HG03460 (cell line): ENCODE measurements at regions not wholly inside any gene's neighbourhood (a gene's known extent, or its start where the extent isn't known, plus 50 kb on each side); places are given as distances from the start of the nearest gene placed in this dataset.
"Not testable (repeated sequence)": the region's sequence is repeated elsewhere in the genome, so short reads cannot be mapped to it uniquely, and the experiment has no call there.

Source experiments
- ATAC-seq: cut with Tn5 transposase; IDR thresholded peaks from one replicate; pipeline ENCODE4 v1.9.1; 2021; ENCODE audit not compliant: unreplicated experiment

DNA sequence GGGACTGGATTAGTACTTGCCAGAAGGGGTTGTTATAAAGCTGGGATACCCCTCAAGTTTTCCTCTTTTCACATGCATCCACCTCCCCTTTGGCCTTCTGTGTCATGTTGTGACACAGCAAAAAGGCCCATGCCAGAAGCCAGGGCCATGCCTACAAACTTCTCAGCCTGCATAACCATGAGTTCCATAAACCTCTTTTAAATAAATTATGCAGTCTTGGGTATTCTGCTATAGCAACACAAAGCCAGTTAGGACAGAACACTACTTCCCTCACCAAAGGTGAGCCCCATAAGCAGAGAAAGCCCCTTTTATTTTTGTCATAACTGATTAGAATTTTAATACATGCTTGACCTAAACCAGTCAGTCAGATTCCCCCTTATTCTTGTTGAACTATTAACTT lies 801.3 kb downstream of the DNAH5 start:
- no peak for ATAC-seq

DNA sequence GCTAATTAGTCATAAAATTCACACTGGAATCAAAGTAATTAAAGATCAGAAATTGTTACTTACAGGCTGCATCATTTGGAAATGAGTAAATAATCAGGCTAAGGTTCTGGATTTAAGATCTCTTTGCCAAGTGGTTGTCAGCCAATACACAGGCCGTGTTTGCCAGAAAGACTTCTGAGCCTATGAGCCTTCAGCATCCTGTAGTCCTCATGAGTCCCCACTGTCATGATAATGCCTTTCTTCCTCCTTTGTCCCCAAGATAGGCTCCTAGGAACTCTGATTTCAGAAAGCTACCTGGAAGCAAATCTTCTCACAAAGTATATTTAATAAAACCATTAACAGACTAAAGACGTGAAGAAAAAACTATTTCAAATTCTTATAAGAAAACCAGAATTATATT lies 810.5 kb downstream of the DNAH5 start:
- no peak for ATAC-seq

DNA sequence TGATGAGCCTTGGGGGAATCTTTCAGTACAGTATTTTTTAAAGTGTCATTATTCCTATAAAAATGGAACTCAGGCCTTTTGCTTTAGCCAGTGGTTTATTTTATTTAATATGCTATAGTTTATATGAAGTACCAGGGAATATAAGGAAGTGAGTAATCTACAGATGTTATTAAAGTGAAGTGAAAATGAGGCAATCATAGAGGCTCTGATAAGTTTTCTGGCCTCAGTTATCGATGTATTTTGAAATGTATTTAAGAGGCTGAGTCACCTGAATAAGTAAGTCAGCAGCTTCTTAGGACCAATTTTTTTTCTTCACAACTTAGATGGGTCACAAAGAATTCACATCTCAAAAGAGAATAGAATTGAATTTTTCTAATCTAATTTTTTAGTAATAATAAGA lies 829.0 kb downstream of the DNAH5 start:
- ATAC-seq = no peak

DNA sequence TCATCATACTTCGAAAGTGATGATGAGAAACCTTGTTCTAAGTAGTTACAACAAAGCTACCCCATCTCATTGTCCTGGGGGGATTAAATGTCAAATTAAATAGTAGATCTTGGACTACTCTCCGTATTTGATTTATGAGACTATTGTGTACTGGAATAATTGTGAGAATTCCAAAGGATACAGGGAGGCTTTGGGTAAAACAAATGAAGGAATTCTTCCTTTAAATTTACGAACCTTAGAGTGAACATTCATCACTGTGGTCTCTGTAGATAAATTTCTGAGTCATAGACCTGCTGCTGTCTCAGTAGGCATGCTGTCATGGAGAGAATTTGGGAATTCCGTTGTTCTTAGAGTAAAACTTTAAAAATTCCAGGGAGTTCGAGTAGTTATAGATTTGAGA lies 836.2 kb downstream of the DNAH5 start:
- no peak for ATAC-seq

DNA sequence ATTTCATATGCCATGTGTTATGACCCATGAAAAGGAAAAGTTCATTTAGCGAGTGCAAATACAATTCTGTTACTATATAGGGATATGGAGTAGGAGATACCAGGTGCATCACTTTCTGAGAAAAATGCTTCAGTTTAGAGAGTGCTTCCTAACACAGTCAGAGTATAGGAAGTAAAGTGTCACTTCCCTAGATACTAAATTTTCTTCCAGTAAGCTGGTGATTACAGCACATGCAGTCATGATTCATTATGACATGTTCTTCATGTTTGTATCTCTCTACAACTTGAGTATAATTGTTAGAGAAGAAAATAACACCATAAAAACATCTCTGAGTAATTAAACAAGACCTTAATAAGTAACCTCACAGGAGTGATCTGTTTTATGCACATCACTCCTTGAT lies 837.0 kb downstream of the DNAH5 start:
- no peak for ATAC-seq

DNA sequence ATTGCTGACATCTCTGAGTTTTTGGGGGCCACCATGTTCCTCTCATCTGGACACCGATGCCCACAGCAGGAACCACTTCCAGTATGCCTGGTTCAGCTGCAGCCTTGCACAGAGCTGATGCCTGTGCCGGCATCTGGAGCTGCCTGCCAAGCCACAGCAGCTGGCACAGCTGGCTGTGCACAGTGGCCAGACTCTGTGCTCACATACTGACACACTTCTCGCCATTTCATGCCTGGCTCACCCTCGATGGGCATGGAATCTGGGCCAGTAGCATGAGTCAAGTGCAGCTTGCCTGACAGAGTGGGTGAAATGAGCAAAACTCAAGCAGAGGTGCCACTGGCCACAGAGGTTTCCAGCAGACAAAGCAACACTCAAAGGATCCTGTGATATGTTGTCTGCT lies 863.4 kb downstream of the DNAH5 start:
- ATAC-seq = no peak

DNA sequence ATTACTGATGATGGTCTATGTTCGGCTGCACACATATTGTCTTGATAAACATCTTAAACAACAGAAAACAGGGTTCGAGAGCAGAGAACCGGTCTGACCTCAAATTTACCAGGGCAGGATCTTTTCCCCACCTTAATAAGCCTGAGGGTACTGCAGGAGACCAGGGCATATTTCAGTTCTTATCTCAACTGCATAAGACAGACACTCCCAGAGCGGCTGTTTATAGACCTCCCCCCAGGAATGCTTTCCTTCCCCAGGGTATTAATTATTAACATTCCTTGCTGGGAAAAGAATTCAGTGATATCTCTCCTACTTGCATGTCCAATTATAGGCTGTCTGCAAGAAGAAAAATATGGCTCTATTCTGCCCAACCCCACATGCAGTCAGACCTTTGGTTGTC lies 871.6 kb downstream of the DNAH5 start:
- not testable (repeated sequence) for ATAC-seq

DNA sequence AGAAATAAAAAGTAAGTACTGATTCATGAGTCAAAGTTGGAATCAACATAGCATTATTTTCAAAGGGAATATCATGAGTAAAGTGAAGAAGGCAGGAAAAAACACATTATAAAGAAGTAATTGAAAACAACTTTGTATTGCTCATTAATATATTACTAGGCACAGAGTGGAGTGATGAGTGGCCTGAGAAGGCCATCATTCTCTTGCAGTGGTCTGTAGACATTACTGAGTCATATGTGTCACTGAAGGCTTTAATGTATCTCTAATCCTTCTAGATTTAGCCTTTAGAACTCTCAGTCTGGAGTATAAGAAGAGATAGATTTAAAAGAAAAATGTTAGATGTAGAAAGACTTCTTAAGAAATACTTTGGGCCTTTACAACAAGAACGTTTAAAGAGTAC lies 881.4 kb downstream of the DNAH5 start:
- ATAC-seq = no peak

DNA sequence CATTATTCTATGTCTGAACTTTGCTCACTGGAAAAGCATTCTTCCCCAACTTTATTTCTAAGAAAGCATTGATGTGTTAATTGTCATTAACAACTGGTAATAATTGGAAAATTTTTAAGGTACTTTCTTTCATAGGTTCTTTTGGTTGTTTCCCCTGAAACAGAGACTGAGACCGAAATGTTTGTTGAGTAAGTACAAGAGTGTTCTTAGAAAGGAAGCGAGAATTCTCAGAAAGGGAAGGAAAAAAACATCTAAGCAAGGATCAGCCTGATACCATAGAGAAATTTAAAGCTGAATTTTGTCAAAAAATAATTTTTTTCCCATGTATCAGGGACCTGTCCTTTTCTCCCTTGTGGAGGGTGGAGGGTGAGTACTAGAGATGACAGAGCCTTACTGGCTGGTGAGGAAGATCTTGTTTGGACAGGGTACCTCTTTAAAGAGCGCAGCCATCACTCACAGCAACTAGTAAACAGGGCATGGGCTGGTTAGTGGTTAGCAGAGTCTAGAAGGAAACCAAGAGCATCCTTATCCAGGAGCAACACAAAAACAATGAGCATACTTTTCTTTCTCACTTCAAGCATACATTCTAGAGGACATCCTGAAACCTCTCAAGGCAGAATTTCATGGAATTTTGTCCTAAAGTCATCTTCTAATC lies 898.5 kb downstream of the DNAH5 start:
- ATAC-seq = no peak

DNA sequence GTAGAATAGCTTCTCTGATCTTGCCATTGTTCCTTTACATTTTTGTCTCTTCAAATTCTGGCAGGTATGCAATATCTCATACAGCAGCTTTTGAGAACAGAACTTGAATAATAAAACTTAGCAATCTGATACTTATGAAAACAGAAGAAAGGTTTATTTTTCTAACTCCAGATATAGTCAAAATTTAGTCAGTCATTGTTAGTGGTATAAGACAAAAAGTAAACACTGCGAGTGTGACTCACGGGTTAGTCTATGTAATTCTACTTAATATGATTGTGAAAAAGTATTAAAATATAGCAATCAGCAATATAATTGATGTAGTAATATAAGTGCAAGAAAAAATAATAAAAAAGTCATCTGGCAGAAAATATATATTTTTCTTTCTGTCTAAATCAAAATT lies 910.4 kb downstream of the DNAH5 start:
- no peak for ATAC-seq

DNA sequence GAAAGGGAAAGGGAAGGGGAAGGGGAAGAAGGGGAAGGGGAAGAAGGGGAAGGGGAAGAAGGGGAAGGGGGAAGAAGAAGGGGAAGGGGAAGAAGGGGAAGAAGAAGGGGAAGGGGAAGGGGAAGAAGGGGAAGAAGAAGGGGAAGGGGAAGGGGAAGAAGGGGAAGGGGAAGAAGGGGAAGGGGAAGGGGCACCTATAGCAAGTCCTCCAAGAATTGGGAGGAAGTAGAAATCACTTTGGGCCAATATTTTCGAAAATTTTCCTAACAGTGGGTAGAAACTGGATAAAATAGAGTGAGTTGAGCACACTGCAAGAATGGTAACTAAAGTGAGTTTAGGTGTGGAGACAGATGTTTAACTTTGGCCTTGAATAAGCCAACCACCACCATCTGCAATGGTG lies 915.3 kb downstream of the DNAH5 start:
- no peak for ATAC-seq

DNA sequence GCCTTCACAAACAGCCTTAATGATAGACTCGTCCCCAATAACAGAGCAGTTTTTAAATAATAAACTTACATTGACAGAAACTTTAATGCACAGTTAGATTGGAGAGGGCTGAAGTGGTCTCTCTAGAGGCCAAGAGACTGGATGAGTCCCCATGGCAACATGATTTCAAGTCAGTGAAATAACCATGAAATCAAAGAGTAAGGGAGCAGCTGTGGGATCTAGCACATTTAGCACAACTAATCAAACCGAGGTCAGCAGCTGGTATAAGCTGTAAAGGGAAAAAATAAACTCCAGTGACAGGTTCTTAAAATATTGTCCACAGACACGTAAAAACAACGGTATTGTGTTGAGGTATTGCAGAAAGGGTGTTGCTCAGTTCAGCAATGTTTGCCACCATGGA lies 916.6 kb downstream of the DNAH5 start:
- ATAC-seq = no peak

DNA sequence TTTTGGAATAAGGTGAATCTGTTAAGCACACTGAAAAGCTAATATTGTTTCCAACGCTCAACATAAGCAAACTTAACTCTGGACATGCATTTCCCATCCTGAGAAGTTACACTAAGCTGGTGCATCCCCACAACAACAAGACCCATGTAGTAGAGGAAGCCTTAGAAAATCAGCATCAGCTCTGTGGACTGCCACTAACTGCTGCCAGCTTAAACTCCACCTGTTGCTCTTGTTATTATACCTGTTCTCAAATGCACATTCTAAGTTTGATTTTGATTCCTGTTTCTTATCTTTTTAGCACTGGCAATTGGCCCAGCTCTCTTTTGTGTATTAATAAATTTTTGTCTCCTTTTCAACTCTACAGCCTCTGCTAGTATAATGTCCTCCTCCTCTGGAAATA lies 924.8 kb downstream of the DNAH5 start:
- ATAC-seq = no peak

DNA sequence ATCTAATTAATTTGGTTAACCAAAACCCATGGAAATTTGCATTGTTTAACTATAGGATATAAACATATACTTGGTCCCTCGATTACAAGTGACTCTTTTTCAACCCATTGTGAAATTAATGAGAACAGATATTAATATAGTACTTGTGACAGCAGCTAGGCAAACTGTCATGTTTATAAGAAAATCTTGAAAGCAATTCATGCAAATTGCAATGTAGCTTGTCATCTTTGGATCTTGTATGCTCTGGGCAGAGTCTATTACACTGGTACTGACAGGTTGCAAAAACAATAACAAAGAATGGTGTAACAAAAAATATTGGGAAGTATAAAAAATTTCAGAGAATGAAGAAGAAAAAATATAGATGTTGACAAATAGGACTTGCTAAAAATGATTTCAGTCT lies 941.0 kb downstream of the DNAH5 start:
- ATAC-seq = no peak

DNA sequence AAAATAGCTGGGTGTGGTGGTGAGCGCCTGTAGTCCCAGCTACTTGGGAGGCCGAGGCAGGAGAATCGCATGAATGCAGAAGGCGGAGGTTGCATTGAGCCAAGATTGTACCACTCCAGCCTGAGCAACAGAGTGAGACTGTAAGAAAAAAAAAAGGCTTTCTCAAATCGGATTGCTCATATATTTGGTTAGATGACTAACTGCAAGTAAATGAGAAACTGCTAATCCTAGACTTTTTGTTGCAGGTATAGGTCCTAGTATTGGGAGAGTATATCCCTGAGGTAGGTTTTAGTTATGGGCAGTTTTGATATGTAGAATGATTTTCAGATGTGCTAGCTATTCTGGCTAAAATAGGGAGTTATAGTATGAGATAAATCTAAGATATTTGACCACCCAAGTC lies 944.8 kb downstream of the DNAH5 start:
- ATAC-seq = no peak

DNA sequence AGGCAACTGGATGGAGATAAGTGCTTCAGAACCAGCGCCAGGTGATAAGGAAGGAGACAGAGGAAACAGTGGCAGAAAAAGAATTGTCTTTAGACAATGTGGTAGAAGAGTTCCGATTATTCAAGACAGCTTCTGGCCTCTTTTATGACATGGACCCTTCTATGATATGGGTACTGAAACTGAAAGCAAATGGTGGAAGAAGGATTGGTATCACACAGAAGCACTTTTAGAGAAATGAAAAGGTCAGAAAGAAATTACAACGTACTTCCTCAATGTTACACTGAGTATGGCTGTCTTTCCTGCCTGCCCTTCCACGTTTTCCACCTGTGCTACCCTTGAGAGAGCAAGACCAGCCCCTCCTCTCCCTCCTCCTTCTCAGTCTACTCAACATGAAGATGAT lies 959.3 kb downstream of the DNAH5 start:
- ATAC-seq = no peak

DNA sequence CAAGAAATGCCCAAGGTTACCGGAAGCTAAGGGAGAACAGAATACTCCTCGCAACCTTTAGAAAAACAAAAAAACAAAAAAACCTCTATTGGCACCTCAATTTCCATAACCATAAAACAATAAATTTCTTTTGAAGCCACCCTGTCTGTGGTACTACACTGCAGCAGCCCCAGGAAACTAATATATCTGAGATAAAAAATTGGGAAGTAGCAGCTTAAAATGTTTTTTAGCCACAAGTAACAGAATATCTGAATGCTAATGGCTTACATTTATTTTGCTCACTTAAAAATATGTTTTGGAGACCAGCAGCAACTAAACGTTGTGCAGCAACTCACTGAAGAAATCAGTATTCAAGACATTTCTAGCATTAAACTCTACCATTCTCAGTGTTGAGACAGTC lies 969.6 kb downstream of the DNAH5 start:
- no peak for ATAC-seq

DNA sequence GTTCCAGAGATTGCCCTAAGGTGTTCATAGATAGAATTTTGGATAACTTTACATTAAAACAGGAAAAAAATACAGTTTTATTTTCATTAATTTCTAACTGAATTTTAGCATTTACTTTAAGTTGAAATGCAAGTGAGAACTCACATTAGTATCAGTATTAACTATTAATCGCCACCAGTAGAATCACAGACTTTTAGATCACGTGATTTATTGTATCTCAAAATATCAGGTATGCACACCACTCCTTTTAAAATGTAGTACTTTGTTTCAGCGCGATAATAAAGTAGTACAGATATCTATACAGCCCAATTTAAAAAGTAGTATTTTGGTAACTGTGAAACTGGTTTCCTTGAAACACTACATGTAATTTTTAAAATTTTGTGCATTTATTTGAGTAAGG lies 978.7 kb downstream of the DNAH5 start:
- ATAC-seq = no peak

DNA sequence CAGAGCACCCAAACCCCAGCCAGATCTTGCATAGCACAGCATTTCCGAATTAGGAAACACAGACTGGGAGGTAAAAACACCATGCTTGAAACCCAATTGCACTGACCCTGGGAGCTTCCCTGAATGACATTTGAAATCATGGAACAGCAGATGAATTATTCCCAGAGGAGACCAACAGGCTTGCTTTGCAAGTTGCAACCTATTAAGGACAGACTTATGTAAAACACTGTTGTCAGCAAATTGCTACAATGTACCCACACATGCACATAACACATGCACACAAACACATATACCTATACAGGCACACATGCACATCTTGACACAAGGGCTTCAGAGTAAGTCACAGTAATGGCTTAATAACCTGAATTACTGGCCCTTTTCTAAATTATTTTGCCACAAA lies 984.8 kb downstream of the DNAH5 start:
- ATAC-seq = no peak

DNA sequence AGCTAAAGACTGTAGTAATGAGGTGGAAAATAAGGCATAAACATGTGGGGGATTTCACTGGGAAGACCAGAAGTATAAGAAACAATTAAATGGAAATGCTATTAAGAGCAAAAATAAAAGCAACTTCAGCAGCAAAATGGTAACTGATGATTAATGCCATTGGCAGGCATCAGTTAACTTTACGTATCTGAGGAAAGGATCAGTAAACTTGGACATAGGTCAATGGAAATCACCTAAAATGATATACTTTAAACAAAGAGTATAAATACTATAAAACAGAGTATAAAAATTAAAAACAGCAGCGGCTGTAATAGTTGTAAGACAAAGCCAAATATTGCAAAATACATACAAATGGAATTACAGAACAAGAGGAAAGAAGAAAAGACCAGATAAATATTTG lies 992.1 kb downstream of the DNAH5 start:
- ATAC-seq = no peak

DNA sequence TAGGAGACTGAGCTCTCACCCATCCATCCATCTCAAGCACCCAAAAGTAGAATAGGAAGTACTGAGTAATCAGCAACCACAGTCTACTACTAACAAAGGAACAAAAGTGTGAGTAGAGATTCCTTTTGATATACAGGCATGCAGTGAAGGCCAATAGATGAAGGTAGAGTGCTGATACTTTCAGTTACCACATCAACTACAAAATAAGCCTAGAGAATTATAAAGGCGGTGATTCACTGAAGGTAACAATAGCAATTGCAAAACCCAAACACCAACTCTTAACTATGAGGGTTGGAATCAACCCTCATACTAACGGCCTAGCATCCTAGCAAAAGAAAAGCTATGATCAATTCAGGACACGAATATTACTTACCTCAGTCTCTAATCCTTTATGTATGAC lies 992.6 kb downstream of the DNAH5 start:
- ATAC-seq = no peak

DNA sequence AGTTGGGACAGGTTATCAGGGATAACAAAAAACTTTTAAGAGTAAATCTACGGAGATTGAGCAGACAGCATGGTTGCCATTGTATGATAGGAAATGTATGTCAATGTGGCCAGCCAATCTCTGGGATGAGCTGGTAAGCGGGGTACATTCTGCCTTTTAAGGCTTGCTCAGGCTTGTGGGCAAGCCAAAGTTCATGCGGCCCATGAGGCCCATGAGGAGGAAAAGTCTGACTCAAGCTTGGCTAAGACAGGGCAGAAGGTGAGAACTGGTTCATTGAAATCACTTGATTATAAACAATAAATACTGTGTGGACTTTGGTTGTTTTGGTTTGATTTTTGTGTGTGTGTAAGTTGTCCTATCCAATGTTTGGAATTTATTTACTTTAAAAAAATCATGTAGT lies 997.1 kb downstream of the DNAH5 start:
- no peak for ATAC-seq

DNA sequence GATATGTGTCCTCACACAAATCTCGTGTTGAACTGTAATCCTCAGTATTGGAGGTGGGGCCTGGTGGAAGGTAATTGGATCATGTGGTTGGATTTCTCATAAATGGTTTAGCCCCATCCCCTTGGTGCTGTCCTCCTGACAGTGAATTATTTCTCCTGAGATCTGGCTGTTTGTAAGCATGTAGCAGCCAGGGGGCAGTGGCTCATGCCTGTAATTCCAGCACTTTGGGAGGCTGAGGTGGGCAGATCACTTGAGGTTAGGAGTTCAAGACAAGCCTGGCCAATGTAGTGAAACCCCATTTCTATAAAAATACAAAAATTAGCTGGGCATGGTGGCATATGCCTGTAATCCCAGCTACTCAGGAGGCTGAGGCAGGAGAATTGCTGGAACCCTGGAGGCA lies 999.0 kb downstream of the DNAH5 start:
- not testable (repeated sequence) for ATAC-seq

DNA sequence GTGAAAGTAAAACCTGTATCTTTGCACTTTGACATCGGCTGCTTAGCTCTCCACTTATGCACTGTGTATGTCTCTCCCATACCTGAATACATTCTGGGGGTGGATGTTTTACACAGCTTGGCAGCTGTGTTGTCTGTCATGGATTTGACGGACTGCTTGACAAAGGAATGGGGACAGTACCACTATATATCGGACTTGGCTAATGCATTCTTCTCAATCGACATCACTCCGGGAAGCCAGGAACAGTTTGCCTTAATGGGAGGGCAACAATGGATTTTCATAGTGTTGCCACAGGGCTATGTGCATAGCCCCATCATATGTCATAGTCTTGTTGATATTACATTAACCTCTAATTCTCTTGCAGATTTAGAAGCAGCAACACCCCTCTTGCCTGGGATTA lies 1008.3 kb downstream of the DNAH5 start:
- ATAC-seq = no peak
